Activated T-cell treated with anti-CD3 and anti-CD28 coated beads, Interleukin-2, amount 50 U/mL, for 72 hours (primary cell): ENCODE measurements at regions not wholly inside any gene's neighbourhood (a gene's known extent, or its start where the extent isn't known, plus 50 kb on each side); places are given as distances from the start of the nearest gene placed in this dataset.

Experiments used
- ATAC-seq, 2 donors: fragments of 150-1000 bp; cut with Tn5 transposase; replicated peaks in 1 of 2; 2 replicates each; pipeline ENCODE4 v1.10.0; 2021; ENCODE audit warnings: moderate library complexity in 2 of 2, mild to moderate bottlenecking in 1 of 2
- DNase-seq, 2 donors: peaks; one replicate each; pipeline ENCODE4 v3.0.0; 2021 to 2022; ENCODE audit warnings: mixed read lengths in 1 of 2
- H3K27ac Mint-ChIP-seq: one replicate; pipeline ENCODE4 v1.8.0; 2022; ENCODE audit warnings: mild to moderate bottlenecking, moderate library complexity, mixed read lengths
- H3K27me3 Mint-ChIP-seq: one replicate; pipeline ENCODE4 v1.8.0; 2022; ENCODE audit warnings: low read depth, mixed read lengths
- H3K36me3 Mint-ChIP-seq, 2 donors: one replicate each; pipeline ENCODE4 v1.8.0; 2022; ENCODE audit warnings: mixed read lengths in 2 of 2, mild to moderate bottlenecking in 1 of 2; ENCODE audit not compliant: insufficient read depth in 2 of 2
- H3K4me1 Mint-ChIP-seq: one replicate; pipeline ENCODE4 v1.8.0; 2022; ENCODE audit warnings: low read depth, mixed read lengths
- H3K4me3 Mint-ChIP-seq, 2 donors: one replicate each; pipeline ENCODE4 v1.8.0; 2022; ENCODE audit warnings: mild to moderate bottlenecking in 2 of 2, mixed read lengths in 2 of 2, moderate library complexity in 2 of 2
- H3K9me3 Mint-ChIP-seq, 2 donors: one replicate each; pipeline ENCODE4 v1.8.0; 2022; ENCODE audit warnings: mixed read lengths in 2 of 2

GRCh38 chr6:154885214-154885613 lies 109.9 kb upstream of the TIAM2 start:
- no peak for DNase-seq
- Mint-ChIP-seq H3K36me3 (peaks cover 1 to 7% of the 10 kb centered on the region in 2 donors), H3K4me3 (no peak overlapping the region), H3K9me3 (peaks cover 0 to 1% of the 10 kb centered on the region in 2 donors), H3K4me1 (peaks cover 6% of the 10 kb centered on the region), H3K27ac (no peak overlapping the region), H3K27me3 (no peaks in the 10 kb centered on the region)
- ATAC-seq: no peak

GRCh38 chr6:154886016-154886415 lies 109.1 kb upstream of the TIAM2 start:
- H3K4me3 Mint-ChIP-seq: no peak overlapping the region
- no peak overlapping the region for H3K27ac Mint-ChIP-seq
- peaks cover 0 to 1% of the 10 kb centered on the region in 2 donors for H3K9me3 Mint-ChIP-seq
- DNase-seq: no peak
- peaks cover 13% of the 10 kb centered on the region for H3K4me1 Mint-ChIP-seq
- ATAC-seq: no peak
- no peaks in the 10 kb centered on the region for H3K27me3 Mint-ChIP-seq
- H3K36me3 Mint-ChIP-seq: peaks cover 1 to 7% of the 10 kb centered on the region in 2 donors

- Mint-ChIP-seq H3K4me1 (peaks cover 15% of the 10 kb centered on the region), H3K36me3 (peaks cover 1 to 7% of the 10 kb centered on the region in 2 donors), H3K9me3 (peaks cover 0 to 1% of the 10 kb centered on the region in 2 donors), H3K4me3 (no peak overlapping the region), H3K27ac (no peak overlapping the region), H3K27me3 (no peaks in the 10 kb centered on the region)
- no peak for DNase-seq
- no peak for ATAC-seq
Observed at GRCh38 chr6:154886471-154886870, 108.6 kb upstream of the TIAM2 start.

GRCh38 chr6:154887051-154887450 lies 108.1 kb upstream of the TIAM2 start:
- Mint-ChIP-seq H3K9me3 (peaks cover 0 to 1% of the 10 kb centered on the region in 2 donors), H3K4me3 (no peak overlapping the region), H3K36me3 (peaks cover 1 to 7% of the 10 kb centered on the region in 2 donors), H3K27me3 (no peaks in the 10 kb centered on the region), H3K27ac (no peak overlapping the region), H3K4me1 (peaks cover 15% of the 10 kb centered on the region)
- ATAC-seq (no peak), DNase-seq (no peak)

- H3K36me3 Mint-ChIP-seq: peaks cover 0 to 1% of the 10 kb centered on the region in 2 donors
- no peaks in the 10 kb centered on the region for H3K27me3 Mint-ChIP-seq
- DNase-seq (no peak), ATAC-seq (no peak)
- H3K4me1 Mint-ChIP-seq: peaks cover 15% of the 10 kb centered on the region
- H3K27ac Mint-ChIP-seq: no peak overlapping the region
- H3K4me3 Mint-ChIP-seq: no peak overlapping the region
- no peaks in the 10 kb centered on the region for H3K9me3 Mint-ChIP-seq
Observed at GRCh38 chr6:154888421-154889295, 106.5 kb upstream of the TIAM2 start.

GRCh38 chr6:154890874-154891273 lies 104.2 kb upstream of the TIAM2 start:
- ATAC-seq (no peak), DNase-seq (no peak)
- Mint-ChIP-seq H3K4me1 (peaks cover 15% of the 10 kb centered on the region), H3K27me3 (no peaks in the 10 kb centered on the region), H3K9me3 (no peaks in the 10 kb centered on the region), H3K4me3 (no peak overlapping the region), H3K36me3 (no peaks in the 10 kb centered on the region), H3K27ac (no peak overlapping the region)

GRCh38 chr6:154891901-154892300 lies 103.2 kb upstream of the TIAM2 start:
- H3K27me3 Mint-ChIP-seq: no peaks in the 10 kb centered on the region
- H3K27ac Mint-ChIP-seq: no peak overlapping the region
- no peaks in the 10 kb centered on the region for H3K36me3 Mint-ChIP-seq
- DNase-seq (no peak), ATAC-seq (no peak)
- H3K9me3 Mint-ChIP-seq: no peaks in the 10 kb centered on the region
- peaks cover 15% of the 10 kb centered on the region for H3K4me1 Mint-ChIP-seq
- no peak overlapping the region for H3K4me3 Mint-ChIP-seq

- no peaks in the 10 kb centered on the region for H3K27me3 Mint-ChIP-seq
- H3K9me3 Mint-ChIP-seq: no peaks in the 10 kb centered on the region
- H3K4me1 Mint-ChIP-seq: peaks cover 15% of the 10 kb centered on the region
- ATAC-seq (no peak), DNase-seq (no peak)
- no peaks in the 10 kb centered on the region for H3K36me3 Mint-ChIP-seq
- no peak overlapping the region for H3K4me3 Mint-ChIP-seq
- no peak overlapping the region for H3K27ac Mint-ChIP-seq
Observed at GRCh38 chr6:154893917-154894316, 101.2 kb upstream of the TIAM2 start.

- H3K27me3 Mint-ChIP-seq: no peaks in the 10 kb centered on the region
- DNase-seq: no peak
- no peak overlapping the region for H3K4me3 Mint-ChIP-seq
- no peak for ATAC-seq
- no peaks in the 10 kb centered on the region for H3K36me3 Mint-ChIP-seq
- no peaks in the 10 kb centered on the region for H3K9me3 Mint-ChIP-seq
- peaks cover 11% of the 10 kb centered on the region for H3K4me1 Mint-ChIP-seq
- H3K27ac Mint-ChIP-seq: no peak overlapping the region
Observed at GRCh38 chr6:154894902-154895301, 100.2 kb upstream of the TIAM2 start.

- H3K4me1 Mint-ChIP-seq: peaks cover 3% of the 10 kb centered on the region
- H3K4me3 Mint-ChIP-seq: no peak overlapping the region
- no peaks in the 10 kb centered on the region for H3K36me3 Mint-ChIP-seq
- H3K9me3 Mint-ChIP-seq: no peaks in the 10 kb centered on the region
- DNase-seq (no peak), ATAC-seq (no peak)
- H3K27me3 Mint-ChIP-seq: no peaks in the 10 kb centered on the region
- H3K27ac Mint-ChIP-seq: no peak overlapping the region
Observed at GRCh38 chr6:154895841-154896240, 99.3 kb upstream of the TIAM2 start.

GRCh38 chr6:154898821-154899220 lies 96.3 kb upstream of the TIAM2 start:
- no peak overlapping the region for H3K4me3 Mint-ChIP-seq
- H3K27ac Mint-ChIP-seq: no peak overlapping the region
- peaks cover 0 to 1% of the 10 kb centered on the region in 2 donors for H3K36me3 Mint-ChIP-seq
- H3K9me3 Mint-ChIP-seq: no peaks in the 10 kb centered on the region
- H3K4me1 Mint-ChIP-seq: no peaks in the 10 kb centered on the region
- no peaks in the 10 kb centered on the region for H3K27me3 Mint-ChIP-seq
- no peak for ATAC-seq
- no peak for DNase-seq

- DNase-seq (no peak), ATAC-seq (no peak)
- no peaks in the 10 kb centered on the region for H3K4me1 Mint-ChIP-seq
- no peaks in the 10 kb centered on the region for H3K27me3 Mint-ChIP-seq
- H3K4me3 Mint-ChIP-seq: no peak overlapping the region
- H3K9me3 Mint-ChIP-seq: no peaks in the 10 kb centered on the region
- no peak overlapping the region for H3K27ac Mint-ChIP-seq
- peaks cover 0 to 1% of the 10 kb centered on the region in 2 donors for H3K36me3 Mint-ChIP-seq
Observed at GRCh38 chr6:154899824-154900463, 95.2 kb upstream of the TIAM2 start.

GRCh38 chr6:154901876-154902552 lies 93.1 kb upstream of the TIAM2 start:
- H3K36me3 Mint-ChIP-seq: peaks cover 0 to 1% of the 10 kb centered on the region in 2 donors
- H3K27ac Mint-ChIP-seq: no peak overlapping the region

More at GRCh38 chr6:154901876-154902552, 93.1 kb upstream of the TIAM2 start:
- Mint-ChIP-seq H3K4me1 (no peaks in the 10 kb centered on the region), H3K9me3 (no peaks in the 10 kb centered on the region), H3K4me3 (no peak overlapping the region), H3K27me3 (no peaks in the 10 kb centered on the region)
- no peak for ATAC-seq
- DNase-seq: no peak
